ENCODE measurements at regions not wholly inside any gene's neighbourhood (a gene's known extent, or its start where the extent isn't known, plus 50 kb on each side); places are given as distances from the start of the nearest gene placed in this dataset.

GRCh38 chr17:10899281-10899680 lies 61.4 kb upstream of the PIRT start:
- Mint-ChIP-seq H3K4me1 (no peaks in the 10 kb centered on the region), H3K4me3 (no peak overlapping the region), H3K27ac (no peak overlapping the region), H3K27me3 (no peaks in the 10 kb centered on the region), H3K36me3 (ENCODE audit: low read depth) (no peaks in the 10 kb centered on the region), H3K9me3 (no peaks in the 10 kb centered on the region)
- intact Hi-C loops (cut with micrococcal nuclease) = no loop called here
- DNase-seq = no peak
- ChIA-PET CTCF (no interaction called here), POLR2A (no interaction called here)
- TF ChIP-seq, protein P1, sequence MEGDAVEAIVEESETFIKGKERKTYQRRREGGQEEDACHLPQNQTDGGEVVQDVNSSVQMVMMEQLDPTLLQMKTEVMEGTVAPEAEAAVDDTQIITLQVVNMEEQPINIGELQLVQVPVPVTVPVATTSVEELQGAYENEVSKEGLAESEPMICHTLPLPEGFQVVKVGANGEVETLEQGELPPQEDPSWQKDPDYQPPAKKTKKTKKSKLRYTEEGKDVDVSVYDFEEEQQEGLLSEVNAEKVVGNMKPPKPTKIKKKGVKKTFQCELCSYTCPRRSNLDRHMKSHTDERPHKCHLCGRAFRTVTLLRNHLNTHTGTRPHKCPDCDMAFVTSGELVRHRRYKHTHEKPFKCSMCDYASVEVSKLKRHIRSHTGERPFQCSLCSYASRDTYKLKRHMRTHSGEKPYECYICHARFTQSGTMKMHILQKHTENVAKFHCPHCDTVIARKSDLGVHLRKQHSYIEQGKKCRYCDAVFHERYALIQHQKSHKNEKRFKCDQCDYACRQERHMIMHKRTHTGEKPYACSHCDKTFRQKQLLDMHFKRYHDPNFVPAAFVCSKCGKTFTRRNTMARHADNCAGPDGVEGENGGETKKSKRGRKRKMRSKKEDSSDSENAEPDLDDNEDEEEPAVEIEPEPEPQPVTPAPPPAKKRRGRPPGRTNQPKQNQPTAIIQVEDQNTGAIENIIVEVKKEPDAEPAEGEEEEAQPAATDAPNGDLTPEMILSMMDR (IDR thresholded peaks at IDR 0.05) = no peak
- ATAC-seq (ENCODE audit: low read depth) = no peak

DNA sequence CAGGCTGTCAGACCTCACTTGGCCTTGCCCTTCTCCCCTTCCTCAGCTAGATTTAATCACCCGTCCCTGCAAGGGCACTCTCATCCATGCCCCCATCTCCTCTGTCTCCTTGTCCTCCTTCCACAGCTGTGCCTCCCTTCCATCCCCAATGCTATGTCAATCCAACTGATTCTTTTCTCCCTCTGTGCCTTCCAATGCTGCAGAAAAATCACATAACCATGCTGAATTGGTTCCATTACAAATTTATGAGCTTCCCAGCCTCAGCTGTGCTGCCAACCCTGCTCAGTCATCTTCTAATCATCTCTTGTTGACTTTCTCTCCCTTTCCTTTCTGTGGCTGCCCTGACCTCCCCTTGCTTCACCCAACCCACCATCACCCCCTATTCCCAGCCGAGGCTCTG lies 56.3 kb upstream of the PIRT start:
- H3K4me3 Mint-ChIP-seq = no peak overlapping the region
- no peak for ATAC-seq (ENCODE audit: low read depth)
- POLR2A ChIA-PET = interaction anchor here (0.6 kb wide), 1 partner anchor 111 kb away, joined by 5 read pairs; no protein-coding TSS in a partner anchor
- DNase-seq = no peak
- TF ChIP-seq, protein P1 (IDR thresholded peaks at IDR 0.05) = no peak
- H3K27me3 Mint-ChIP-seq = peaks cover 3% of the 10 kb centered on the region
- no peaks in the 10 kb centered on the region for H3K9me3 Mint-ChIP-seq
- H3K27ac Mint-ChIP-seq = no peak overlapping the region
- H3K36me3 Mint-ChIP-seq (ENCODE audit: low read depth) = no peaks in the 10 kb centered on the region
- CTCF ChIA-PET = interaction anchor here (2.0 kb wide), 1 partner anchor 18 kb away, joined by 5 read pairs; no protein-coding TSS in a partner anchor
- no peaks in the 10 kb centered on the region for H3K4me1 Mint-ChIP-seq
- intact Hi-C loops (cut with micrococcal nuclease) = no loop called here

GRCh38 chr17:10888858-10889257 lies 51.0 kb upstream of the PIRT start:
- ChIA-PET POLR2A (no interaction called here), CTCF (interaction anchor here (0.9 kb wide), 1 partner anchor 13 kb away, joined by 3 read pairs; no protein-coding TSS in a partner anchor)
- Mint-ChIP-seq H3K36me3 (ENCODE audit: low read depth) (no peaks in the 10 kb centered on the region), H3K27ac (no peak overlapping the region), H3K27me3 (peaks cover 3% of the 10 kb centered on the region), H3K9me3 (no peaks in the 10 kb centered on the region), H3K4me3 (no peak overlapping the region), H3K4me1 (no peaks in the 10 kb centered on the region)
- intact Hi-C loops (cut with micrococcal nuclease) = no loop called here
- DNase-seq = no peak
- no peak for ATAC-seq (ENCODE audit: low read depth)
- TF ChIP-seq, protein P1 (IDR thresholded peaks at IDR 0.05) = no peak

Data from activated B cell treated with CpG ODN at 0.5 μM for 24 hours (primary cell).